ENCODE measurements at regions not wholly inside any gene's neighbourhood (a gene's known extent, or its start where the extent isn't known, plus 50 kb on each side); places are given as distances from the start of the nearest gene placed in this dataset.

DNA sequence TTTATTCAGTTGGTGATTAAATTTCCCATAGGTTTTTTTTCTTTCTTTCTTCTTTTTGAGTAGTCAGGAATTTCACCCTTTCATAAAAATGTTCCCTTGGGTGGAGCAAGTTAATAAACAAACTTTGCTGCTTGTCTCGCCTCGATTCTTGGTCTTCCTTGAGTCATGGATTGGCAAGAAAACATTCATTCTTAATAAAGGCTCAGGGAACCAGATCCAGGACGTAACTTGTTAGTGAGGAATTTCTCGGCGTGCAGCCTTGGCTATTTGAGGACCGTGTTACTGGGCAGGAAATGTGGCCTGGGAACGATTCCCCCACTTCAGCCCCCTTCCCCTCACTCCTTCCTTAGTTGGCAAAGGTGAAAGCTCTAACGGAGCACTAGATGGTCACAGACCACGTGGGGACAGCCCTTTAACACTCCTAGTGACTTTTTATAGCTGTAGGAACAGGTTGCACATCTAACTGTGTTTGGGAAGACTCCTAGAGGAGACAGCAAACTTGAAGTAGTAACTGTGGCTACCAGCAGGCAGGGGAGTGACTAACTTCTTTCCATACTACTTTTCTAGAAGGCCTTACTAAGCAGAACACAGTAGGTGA is 106.8 kb downstream of the UCHL1 start:
- TF ChIP-seq CTCF (IDR thresholded peaks at IDR 0.05; ENCODE audit: low read depth, low read length), result no peak
- DNase-seq (ENCODE audit: extremely low read depth, low read depth), result peak; percentile 30

GRCh38 chr4:41364876-41365275 is 108.1 kb downstream of the UCHL1 start:
- DNase-seq (ENCODE audit: extremely low read depth, low read depth), result no peak
- TF ChIP-seq CTCF (IDR thresholded peaks at IDR 0.05; ENCODE audit: low read depth, low read length), result no peak

DNA sequence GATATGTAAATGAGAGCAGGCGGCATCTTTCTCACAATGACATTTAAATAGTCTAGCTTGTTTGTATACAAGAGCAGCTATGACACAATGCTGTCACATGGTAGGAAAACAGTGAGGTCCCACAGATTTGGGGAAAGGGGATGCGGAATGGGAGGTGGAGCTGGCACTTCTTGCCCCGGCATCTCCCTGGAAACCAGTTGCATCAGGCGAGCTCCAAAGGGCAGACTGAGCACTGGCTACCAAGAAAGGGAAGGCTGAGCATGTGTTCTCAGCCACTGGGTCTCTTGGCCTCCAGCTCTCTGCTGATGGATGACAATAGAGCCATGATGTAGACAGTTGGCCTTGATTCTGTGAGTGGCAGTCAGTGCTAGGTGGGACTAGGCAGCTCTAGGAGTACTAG is 109.0 kb downstream of the UCHL1 start:
- TF ChIP-seq CTCF (IDR thresholded peaks at IDR 0.05; ENCODE audit: low read depth, low read length), result no peak
- no peak for DNase-seq (ENCODE audit: extremely low read depth, low read depth)

GRCh38 chr4:41366911-41367517 is 110.3 kb downstream of the UCHL1 start:
- DNase-seq (ENCODE audit: extremely low read depth, low read depth), result no peak

DNA sequence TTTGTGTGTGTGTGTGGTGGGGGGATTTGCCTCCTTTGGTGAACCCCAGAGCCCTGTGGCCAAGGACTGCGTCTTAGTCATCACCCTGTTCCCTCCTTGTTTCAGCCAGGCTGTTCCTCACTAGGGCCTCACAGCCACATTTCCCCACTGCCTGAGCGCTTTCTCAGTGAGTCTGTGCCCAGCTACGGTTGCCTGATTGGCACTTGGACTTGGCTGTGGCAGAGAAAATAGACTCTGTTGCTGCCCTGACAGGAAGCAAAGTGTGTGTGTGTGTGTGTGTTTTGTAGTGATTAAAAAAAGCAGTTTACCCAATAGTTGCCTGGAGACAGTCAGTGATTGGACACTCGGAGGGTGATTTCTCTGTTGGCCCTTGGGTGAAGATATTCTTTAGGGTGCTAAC is 113.0 kb downstream of the UCHL1 start:
- DNase-seq (ENCODE audit: extremely low read depth, low read depth), result no peak
- TF ChIP-seq CTCF (IDR thresholded peaks at IDR 0.05; ENCODE audit: low read depth, low read length), result no peak

More at GRCh38 chr4:41366911-41367517, 110.3 kb downstream of the UCHL1 start:
- TF ChIP-seq CTCF (IDR thresholded peaks at IDR 0.05; ENCODE audit: low read depth, low read length), result no peak

DNA sequence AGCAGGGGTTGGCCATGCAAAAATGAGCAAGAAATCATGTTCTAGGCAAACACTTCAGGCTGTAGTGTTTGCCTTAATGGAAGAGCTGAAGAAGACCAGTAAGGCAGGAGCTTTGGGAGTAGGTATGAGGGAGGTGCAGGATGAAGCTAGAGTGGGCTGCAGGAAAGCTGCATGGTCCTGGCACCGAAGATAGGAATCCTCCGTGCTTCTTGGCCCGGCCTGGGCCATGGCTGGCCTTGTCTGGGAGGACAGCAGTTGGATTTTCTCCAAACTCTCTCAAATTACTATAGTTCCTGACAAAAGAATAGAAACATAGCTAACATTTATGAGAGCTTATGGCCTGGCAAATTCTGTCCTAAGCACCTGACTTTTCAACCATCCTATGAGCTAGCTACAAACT is 116.5 kb downstream of the UCHL1 start:
- DNase-seq (ENCODE audit: extremely low read depth, low read depth), result no peak
- no peak for TF ChIP-seq CTCF (IDR thresholded peaks at IDR 0.05; ENCODE audit: low read depth, low read length)

GRCh38 chr4:41374490-41374889 is 117.8 kb downstream of the UCHL1 start:
- no peak for TF ChIP-seq CTCF (IDR thresholded peaks at IDR 0.05; ENCODE audit: low read depth, low read length)
- DNase-seq (ENCODE audit: extremely low read depth, low read depth), result no peak

All from AG09319 (cell line).